ENCODE measurements at regions not wholly inside any gene's neighbourhood (a gene's known extent, or its start where the extent isn't known, plus 50 kb on each side); places are given as distances from the start of the nearest gene placed in this dataset.

DNA sequence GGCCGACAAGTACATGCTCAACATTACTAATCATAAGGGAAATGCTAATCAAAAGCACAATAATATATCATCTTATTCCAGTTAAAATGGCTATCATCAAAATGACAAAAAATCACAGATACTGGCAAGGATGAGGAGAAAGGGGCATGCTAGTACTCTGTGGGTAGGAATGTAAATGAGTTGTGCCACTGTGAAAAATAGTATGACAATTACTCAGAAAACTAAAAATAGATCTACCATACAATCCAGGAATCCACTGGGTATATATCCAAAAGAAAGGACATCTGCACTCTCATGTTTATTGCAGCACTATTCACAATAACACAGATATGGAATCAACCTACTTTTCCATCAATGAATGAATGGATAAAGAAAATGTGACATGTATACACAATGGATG lies 1256.5 kb downstream of the SI start:
- DNase-seq (ENCODE audit: low read depth), result no peak
- TF ChIP-seq, protein P1, sequence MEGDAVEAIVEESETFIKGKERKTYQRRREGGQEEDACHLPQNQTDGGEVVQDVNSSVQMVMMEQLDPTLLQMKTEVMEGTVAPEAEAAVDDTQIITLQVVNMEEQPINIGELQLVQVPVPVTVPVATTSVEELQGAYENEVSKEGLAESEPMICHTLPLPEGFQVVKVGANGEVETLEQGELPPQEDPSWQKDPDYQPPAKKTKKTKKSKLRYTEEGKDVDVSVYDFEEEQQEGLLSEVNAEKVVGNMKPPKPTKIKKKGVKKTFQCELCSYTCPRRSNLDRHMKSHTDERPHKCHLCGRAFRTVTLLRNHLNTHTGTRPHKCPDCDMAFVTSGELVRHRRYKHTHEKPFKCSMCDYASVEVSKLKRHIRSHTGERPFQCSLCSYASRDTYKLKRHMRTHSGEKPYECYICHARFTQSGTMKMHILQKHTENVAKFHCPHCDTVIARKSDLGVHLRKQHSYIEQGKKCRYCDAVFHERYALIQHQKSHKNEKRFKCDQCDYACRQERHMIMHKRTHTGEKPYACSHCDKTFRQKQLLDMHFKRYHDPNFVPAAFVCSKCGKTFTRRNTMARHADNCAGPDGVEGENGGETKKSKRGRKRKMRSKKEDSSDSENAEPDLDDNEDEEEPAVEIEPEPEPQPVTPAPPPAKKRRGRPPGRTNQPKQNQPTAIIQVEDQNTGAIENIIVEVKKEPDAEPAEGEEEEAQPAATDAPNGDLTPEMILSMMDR (IDR thresholded peaks at IDR 0.05; ENCODE audit: insufficient read depth, low read depth, low read length), result no peak
- no peak overlapping the region for H3K4me3 ChIP-seq (ENCODE audit: low read depth, low read length)

DNA sequence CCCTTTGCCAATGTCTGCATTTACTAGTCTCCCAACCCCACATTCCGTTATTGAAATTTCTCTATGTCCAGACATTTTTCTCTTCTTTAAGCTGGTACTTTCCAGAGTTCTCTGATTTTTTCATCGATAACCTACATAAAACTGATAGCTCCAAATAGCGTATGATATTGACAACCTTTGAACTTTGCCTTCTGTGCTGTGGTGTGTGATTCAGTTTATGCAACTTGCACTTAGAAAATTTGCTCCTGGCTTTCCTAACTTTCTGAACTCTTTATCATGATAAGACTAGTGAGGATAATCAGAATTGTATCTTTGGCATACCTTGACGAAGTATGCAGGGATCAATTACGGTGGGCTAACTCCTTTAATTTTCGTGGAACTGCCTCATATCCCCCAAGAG lies 1261.3 kb downstream of the SI start:
- no peak overlapping the region for H3K4me3 ChIP-seq (ENCODE audit: low read depth, low read length)
- TF ChIP-seq, protein P1 (IDR thresholded peaks at IDR 0.05; ENCODE audit: insufficient read depth, low read depth, low read length), result no peak
- DNase-seq (ENCODE audit: low read depth), result no peak

DNA sequence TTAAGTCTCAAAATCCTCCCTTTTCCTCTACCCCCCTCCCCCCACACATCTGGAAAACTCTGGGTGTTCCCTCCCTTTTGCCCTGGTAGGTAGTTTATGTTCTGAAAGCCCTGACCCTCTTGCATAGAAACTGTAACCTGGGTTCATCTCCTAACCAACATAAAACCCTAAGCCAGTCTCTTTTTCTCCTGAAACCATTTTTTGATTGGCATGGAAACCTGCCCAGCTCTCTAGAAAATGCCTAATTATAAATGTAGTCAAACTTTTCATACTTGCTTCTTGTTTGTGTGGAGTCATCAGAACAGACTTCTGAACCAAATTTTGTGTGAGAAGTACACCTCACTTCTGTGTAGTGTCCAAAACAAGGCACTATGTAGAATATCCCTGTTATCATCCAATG lies 1264.4 kb downstream of the SI start:
- no peak for DNase-seq (ENCODE audit: low read depth)
- H3K4me3 ChIP-seq (ENCODE audit: low read depth, low read length), result no peak overlapping the region
- TF ChIP-seq, protein P1 (IDR thresholded peaks at IDR 0.05; ENCODE audit: insufficient read depth, low read depth, low read length), result no peak

DNA sequence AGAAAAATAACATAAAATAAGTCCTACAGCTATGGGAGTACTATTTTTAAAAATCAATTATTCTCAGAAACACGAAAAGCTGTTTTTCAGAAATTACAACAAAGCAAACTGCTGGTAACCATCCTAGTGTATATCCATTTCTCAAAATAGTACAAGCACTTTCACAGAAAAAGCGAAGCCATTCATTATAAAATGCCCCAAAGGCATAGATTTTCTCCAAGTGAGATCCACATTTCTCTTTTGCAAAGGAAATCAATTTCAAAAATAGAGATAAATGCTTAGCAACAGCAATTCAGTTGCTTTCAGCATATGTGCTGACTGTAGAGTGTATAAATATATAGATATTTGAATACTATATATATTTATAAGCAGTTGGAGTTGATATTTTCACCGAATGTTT lies 1266.3 kb downstream of the SI start:
- DNase-seq (ENCODE audit: low read depth), result no peak
- H3K4me3 ChIP-seq (ENCODE audit: low read depth, low read length), result no peak overlapping the region
- TF ChIP-seq, protein P1 (IDR thresholded peaks at IDR 0.05; ENCODE audit: insufficient read depth, low read depth, low read length), result no peak

DNA sequence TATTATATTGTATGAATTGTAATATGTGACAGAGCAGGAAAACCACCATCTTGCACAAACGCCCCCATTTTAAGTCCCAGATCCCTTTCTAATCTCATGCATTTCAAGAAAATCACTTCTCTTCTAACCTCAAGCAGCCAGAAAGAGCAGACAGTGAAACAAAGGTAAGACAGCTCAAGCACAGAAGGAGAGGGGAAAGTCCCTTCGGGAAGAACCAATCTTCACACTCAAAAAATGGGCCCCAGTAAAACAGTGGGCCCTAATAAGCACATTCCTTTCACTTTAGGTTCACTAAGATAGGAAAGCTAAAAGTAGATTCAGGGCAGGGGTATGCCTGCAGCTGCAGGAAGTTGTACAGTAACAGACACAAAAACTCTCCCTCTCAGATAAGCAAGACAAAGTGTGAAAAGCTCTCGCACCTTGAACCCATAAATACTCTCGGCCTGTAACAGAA lies 1268.7 kb downstream of the SI start:
- no peak overlapping the region for H3K4me3 ChIP-seq (ENCODE audit: low read depth, low read length)
- DNase-seq (ENCODE audit: low read depth), result no peak
- TF ChIP-seq, protein P1 (IDR thresholded peaks at IDR 0.05; ENCODE audit: insufficient read depth, low read depth, low read length), result no peak

DNA sequence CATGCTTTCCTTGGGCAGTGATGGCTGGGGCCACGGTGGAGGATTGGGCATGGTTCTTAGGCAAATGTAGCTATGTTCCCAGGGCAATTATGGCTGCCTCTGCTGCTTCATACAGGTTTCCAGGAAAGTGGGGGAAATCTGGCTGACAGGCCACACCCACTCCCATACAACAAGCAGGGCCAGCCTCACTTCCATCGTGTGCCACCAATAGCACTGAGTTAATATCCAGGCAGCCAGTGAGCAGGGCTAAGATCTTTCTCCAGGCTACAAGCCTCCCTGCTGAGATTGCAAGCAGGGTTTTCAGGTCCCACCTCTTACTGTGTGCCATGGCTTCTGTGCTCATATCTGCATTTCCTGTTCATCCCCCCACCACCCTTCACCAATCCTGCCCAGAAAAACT lies 1291.9 kb downstream of the SI start:
- TF ChIP-seq, protein P1 (IDR thresholded peaks at IDR 0.05; ENCODE audit: insufficient read depth, low read depth, low read length), result no peak
- no peak overlapping the region for H3K4me3 ChIP-seq (ENCODE audit: low read depth, low read length)

DNA sequence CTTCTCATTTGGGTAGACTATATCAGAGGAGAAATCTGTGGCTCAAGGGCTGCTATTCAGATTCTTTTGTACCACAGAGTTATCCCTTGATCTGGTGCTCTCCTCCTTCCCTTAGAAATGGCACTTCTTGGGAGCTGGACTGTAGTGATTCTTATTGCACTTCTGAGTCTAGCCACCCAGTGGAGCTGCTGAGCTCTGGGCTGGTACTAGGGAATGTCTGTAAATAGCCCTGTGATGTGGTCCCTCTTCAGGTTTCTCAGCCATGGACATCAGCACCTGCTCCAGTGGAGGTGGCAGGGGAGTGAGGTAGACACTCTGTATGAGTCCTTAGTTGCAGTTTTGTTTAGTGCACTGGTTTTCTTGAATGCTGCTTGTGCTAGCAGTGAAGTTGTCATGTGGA lies 1292.6 kb downstream of the SI start:
- no peak for DNase-seq (ENCODE audit: low read depth)
- no peak overlapping the region for H3K4me3 ChIP-seq (ENCODE audit: low read depth, low read length)
- TF ChIP-seq, protein P1 (IDR thresholded peaks at IDR 0.05; ENCODE audit: insufficient read depth, low read depth, low read length), result no peak

More for the DNA sequence above, 1291.9 kb downstream of the SI start:
- DNase-seq (ENCODE audit: low read depth), result no peak
